ENCODE measurements at regions not wholly inside any gene's neighbourhood (a gene's known extent, or its start where the extent isn't known, plus 50 kb on each side); places are given as distances from the start of the nearest gene placed in this dataset.

GRCh38 chr5:18141222-18141621, 507.0 kb downstream of the TAF11L14 start:
- CTCF ChIA-PET (ENCODE audit: low intra/inter-chr PET ratio, low total read pairs), result no interaction called here
- ATAC-seq, result no peak
- H4K20me1 ChIP-seq (ENCODE audit: insufficient read depth, low read length), result no peaks in the 10 kb centered on the region
- intact Hi-C loops (cut with micrococcal nuclease; ENCODE audit: unreplicated experiment) (no loop called here), in situ Hi-C loops (cut with HindIII; ENCODE audit: extremely low pct_ligation_motif_present, low pct_unique_long_range_greater_than_20kb) (no loop called here)
- H3K4me2 ChIP-seq (ENCODE audit: low read depth, low read length), result no peak overlapping the region
- no peak overlapping the region for H3K9ac ChIP-seq (ENCODE audit: insufficient read depth, low read depth, low read length)
- no peak overlapping the region for H3K4me3 ChIP-seq (replicated peaks in 1 of 3; ENCODE audit: insufficient read depth in 1 of 3, low read depth in 2 of 3, low read length in 3 of 3)
- H3K79me2 ChIP-seq (ENCODE audit: insufficient read depth, low read length), result no peaks in the 10 kb centered on the region
- BruUV-seq (replicated peaks), result no TSS peak
- no peak for FAIRE-seq
- no peaks in the 10 kb centered on the region for H3K4me1 ChIP-seq (ENCODE audit: insufficient read depth, low read length)
- H3K36me3 ChIP-seq (replicated peaks in 1 of 2; ENCODE audit: control insufficient read depth in 1 of 2, insufficient read depth in 2 of 2, low read length in 2 of 2), result no peaks in the 10 kb centered on the region
- no peak for DNase-seq (ENCODE audit: low spot score)
- H3K27me3 ChIP-seq (ENCODE audit: control insufficient read depth in 1 of 2, insufficient read depth in 2 of 2, low read length in 2 of 2), result no peaks in the 10 kb centered on the region
- POLR2A ChIA-PET, result no interaction called here
- no peak overlapping the region for H2AFZ ChIP-seq (ENCODE audit: low read length)
- H3K27ac ChIP-seq (ENCODE audit: extremely low read length, insufficient read depth, low read length), result no peak overlapping the region
- peaks cover 76% of the 10 kb centered on the region for H3K9me3 ChIP-seq (ENCODE audit: low read length)
- TF ChIP-seq CEBPB (IDR thresholded peaks at IDR 0.05; ENCODE audit: borderline replicate concordance, low read depth, low read length) (no peak), ZNF644 (CRISPR knock-in tag; IDR thresholded peaks at IDR 0.05; ENCODE audit: low read depth) (no peak), ZNF18 (CRISPR knock-in tag; IDR thresholded peaks at IDR 0.05; ENCODE audit: insufficient replicate concordance) (no peak), TCF7L2 (IDR thresholded peaks at IDR 0.05; ENCODE audit: low read depth, low read length) (no peak), HMG20A (CRISPR knock-in tag; IDR thresholded peaks at IDR 0.05; ENCODE audit: borderline replicate concordance) (no peak), SNAPC4 (CRISPR knock-in tag; IDR thresholded peaks at IDR 0.05) (no peak), ZNF34 (CRISPR knock-in tag; IDR thresholded peaks at IDR 0.05; ENCODE audit: borderline replicate concordance) (no peak), RFX5 (IDR thresholded peaks at IDR 0.05; ENCODE audit: low read depth, low read length) (no peak)
- TF ChIP-seq, protein P1, sequence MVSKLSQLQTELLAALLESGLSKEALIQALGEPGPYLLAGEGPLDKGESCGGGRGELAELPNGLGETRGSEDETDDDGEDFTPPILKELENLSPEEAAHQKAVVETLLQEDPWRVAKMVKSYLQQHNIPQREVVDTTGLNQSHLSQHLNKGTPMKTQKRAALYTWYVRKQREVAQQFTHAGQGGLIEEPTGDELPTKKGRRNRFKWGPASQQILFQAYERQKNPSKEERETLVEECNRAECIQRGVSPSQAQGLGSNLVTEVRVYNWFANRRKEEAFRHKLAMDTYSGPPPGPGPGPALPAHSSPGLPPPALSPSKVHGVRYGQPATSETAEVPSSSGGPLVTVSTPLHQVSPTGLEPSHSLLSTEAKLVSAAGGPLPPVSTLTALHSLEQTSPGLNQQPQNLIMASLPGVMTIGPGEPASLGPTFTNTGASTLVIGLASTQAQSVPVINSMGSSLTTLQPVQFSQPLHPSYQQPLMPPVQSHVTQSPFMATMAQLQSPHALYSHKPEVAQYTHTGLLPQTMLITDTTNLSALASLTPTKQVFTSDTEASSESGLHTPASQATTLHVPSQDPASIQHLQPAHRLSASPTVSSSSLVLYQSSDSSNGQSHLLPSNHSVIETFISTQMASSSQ (IDR thresholded peaks at IDR 0.05; ENCODE audit: low read depth), result no peak
- TF ChIP-seq, protein P1 (CRISPR knock-in tag; IDR thresholded peaks at IDR 0.05; ENCODE audit: borderline replicate concordance), result no peak
- TF ChIP-seq, protein P2, sequence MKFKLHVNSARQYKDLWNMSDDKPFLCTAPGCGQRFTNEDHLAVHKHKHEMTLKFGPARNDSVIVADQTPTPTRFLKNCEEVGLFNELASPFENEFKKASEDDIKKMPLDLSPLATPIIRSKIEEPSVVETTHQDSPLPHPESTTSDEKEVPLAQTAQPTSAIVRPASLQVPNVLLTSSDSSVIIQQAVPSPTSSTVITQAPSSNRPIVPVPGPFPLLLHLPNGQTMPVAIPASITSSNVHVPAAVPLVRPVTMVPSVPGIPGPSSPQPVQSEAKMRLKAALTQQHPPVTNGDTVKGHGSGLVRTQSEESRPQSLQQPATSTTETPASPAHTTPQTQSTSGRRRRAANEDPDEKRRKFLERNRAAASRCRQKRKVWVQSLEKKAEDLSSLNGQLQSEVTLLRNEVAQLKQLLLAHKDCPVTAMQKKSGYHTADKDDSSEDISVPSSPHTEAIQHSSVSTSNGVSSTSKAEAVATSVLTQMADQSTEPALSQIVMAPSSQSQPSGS (CRISPR knock-in tag; IDR thresholded peaks at IDR 0.05), result no peak
- TF ChIP-seq, protein P3, sequence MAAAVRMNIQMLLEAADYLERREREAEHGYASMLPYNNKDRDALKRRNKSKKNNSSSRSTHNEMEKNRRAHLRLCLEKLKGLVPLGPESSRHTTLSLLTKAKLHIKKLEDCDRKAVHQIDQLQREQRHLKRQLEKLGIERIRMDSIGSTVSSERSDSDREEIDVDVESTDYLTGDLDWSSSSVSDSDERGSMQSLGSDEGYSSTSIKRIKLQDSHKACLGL (CRISPR knock-in tag; IDR thresholded peaks at IDR 0.05), result no peak

All from HepG2 (cell line).